SK-N-SH (cell line): ENCODE measurements at regions not wholly inside any gene's neighbourhood (a gene's known extent, or its start where the extent isn't known, plus 50 kb on each side); places are given as distances from the start of the nearest gene placed in this dataset.

Source experiments
- CTCF ChIA-PET: fragments of 300-600, 350-600 bp; formaldehyde crosslinking; extraction: SDS; loops from one replicate; lab custom pipeline; 2021; lab: Yijun Ruan, JAX
- POLR2A ChIA-PET: fragments of 350-600 bp; sonication (Branson Sonifier 250); formaldehyde crosslinking; extraction: SDS; loops from one replicate; lab custom pipeline; 2020; ENCODE audit warnings: antibody characterized with exemption, inconsistent platforms; lab: Yijun Ruan, JAX
- DNase-seq: peaks from one replicate; pipeline ENCODE4 v3.0.0; 2012
- H2AFZ ChIP-seq: fragments of 200-600 bp; sonication (generic); 2 replicates; pipeline ENCODE4 v1.8.1; 2016; ENCODE audit warnings: antibody characterized with exemption, mild to moderate bottlenecking, low read depth
- H3F3A ChIP-seq: fragments of 200-600 bp; sonication (generic); replicated peaks from 2 replicates; pipeline ENCODE3; 2016; ENCODE audit warnings: antibody characterized with exemption, mild to moderate bottlenecking; ENCODE audit not compliant: insufficient read depth
- H3K27ac ChIP-seq, 2 experiments: fragments of 200-500 bp in 1 of 2; fragments of 200-600 bp in 1 of 2; sonication (Bioruptor generic) in 1 of 2; sonication (generic), shearing (Covaris generic) in 1 of 2; 2 replicates each; pipeline versions ENCODE4 v1.5.1 to v1.6.1; 2014 to 2016; ENCODE audit warnings: low read depth in 2 of 2, inconsistent platforms in 1 of 2, low read length in 1 of 2, mild to moderate bottlenecking in 1 of 2, mixed read lengths in 1 of 2
- H3K27me3 ChIP-seq: fragments of 200-600 bp; sonication (generic), shearing (Covaris generic); 2 replicates; pipeline ENCODE4 v1.6.1; 2016; ENCODE audit warnings: mixed run types; ENCODE audit not compliant: insufficient read depth
- H3K36me3 ChIP-seq, 2 experiments: fragments of 200-500 bp in 1 of 2; fragments of 200-600 bp in 1 of 2; sonication (Bioruptor generic) in 1 of 2; sonication (generic) in 1 of 2; replicated peaks in 1 of 2; 2 replicates each; pipeline versions ENCODE3 to v1.5.1; 2014 to 2016; ENCODE audit warnings: low read length in 1 of 2, mild to moderate bottlenecking in 1 of 2; ENCODE audit not compliant: insufficient read depth in 2 of 2, control insufficient read depth in 1 of 2
- H3K4me1 ChIP-seq, 2 experiments: fragments of 200-500 bp in 1 of 2; fragments of 200-600 bp in 1 of 2; sonication (Bioruptor generic) in 1 of 2; sonication (generic), shearing (Covaris generic) in 1 of 2; 2 replicates each; pipeline versions ENCODE4 v1.5.1 to v1.6.1; 2014 to 2016; ENCODE audit warnings: low read depth in 1 of 2, low read length in 1 of 2, mixed run types in 1 of 2; ENCODE audit not compliant: insufficient read depth in 2 of 2, control insufficient read depth in 1 of 2
- H3K4me2 ChIP-seq: fragments of 200-600 bp; sonication (generic), shearing (Covaris generic); 2 replicates; pipeline ENCODE4 v1.6.1; 2017; ENCODE audit warnings: mixed run types
- H3K4me3 ChIP-seq, 2 experiments: fragments of 200-500 bp in 1 of 2; fragments of 200-600 bp in 1 of 2; sonication (Bioruptor generic) in 1 of 2; sonication (generic), shearing (Covaris generic) in 1 of 2; 2 replicates each; pipeline versions ENCODE4 v1.5.1 to v1.8.1; 2014 to 2016; ENCODE audit warnings: low read depth in 2 of 2, inconsistent platforms in 1 of 2, low read length in 1 of 2, mild to moderate bottlenecking in 1 of 2, mixed read lengths in 1 of 2, moderate library complexity in 1 of 2
- H3K79me2 ChIP-seq: fragments of 200-600 bp; sonication (generic); 2 replicates; pipeline ENCODE4 v1.8.1; 2017; ENCODE audit warnings: mild to moderate bottlenecking; ENCODE audit not compliant: insufficient read depth
- H3K9ac ChIP-seq: fragments of 200-600 bp; sonication (generic); 2 replicates; pipeline ENCODE4 v1.6.1; 2017; ENCODE audit warnings: mixed run types
- H3K9me2 ChIP-seq: fragments of 200-600 bp; sonication (generic); 2 replicates; pipeline ENCODE4 v1.6.1; 2017; ENCODE audit warnings: mixed run types
- H3K9me3 ChIP-seq: fragments of 200-600 bp; sonication (generic); 2 replicates; pipeline ENCODE4 v1.6.1; 2017; ENCODE audit warnings: mixed run types, mild to moderate bottlenecking, moderate library complexity
- H4K20me1 ChIP-seq: fragments of 200-600 bp; sonication (generic); 2 replicates; pipeline ENCODE4 v1.6.1; 2017; ENCODE audit warnings: mild to moderate bottlenecking, mixed run types; ENCODE audit not compliant: insufficient read depth
- CHD2 ChIP-seq: fragments of 150-350 bp; IDR thresholded peaks from 2 replicates; pipeline ENCODE4 v1.6.1; 2018; ENCODE audit warnings: low read length; ENCODE audit not compliant: partially characterized antibody
- ELF1 ChIP-seq: IDR thresholded peaks from 2 replicates; pipeline ENCODE4 v1.4.0; 2012
- EP300 ChIP-seq, 2 experiments: IDR thresholded peaks; 2 replicates each; pipeline versions ENCODE4 v1.4.0 to v1.6.1; 2012; ENCODE audit warnings: borderline replicate concordance in 1 of 2, low read depth in 1 of 2, low read length in 1 of 2
- EZH2phosphoT487 ChIP-seq: fragments of 200-600 bp; sonication (generic); IDR thresholded peaks from 2 replicates; pipeline ENCODE4 v1.6.1; 2017; ENCODE audit warnings: low read depth, mixed run types, mild to moderate bottlenecking, antibody characterized with exemption, moderate library complexity, borderline replicate concordance
- FOXM1 ChIP-seq: IDR thresholded peaks from 2 replicates; pipeline ENCODE4 v1.4.0; 2012; ENCODE audit warnings: low read depth, mild to moderate bottlenecking
- MXI1 ChIP-seq: IDR thresholded peaks from 2 replicates; pipeline ENCODE4 v1.6.1; 2012; ENCODE audit warnings: mild to moderate bottlenecking, low read depth, low read length, improper control_type of control experiment
- POLR2AphosphoS5 ChIP-seq: IDR thresholded peaks from 2 replicates; pipeline ENCODE4 v1.6.1; 2012; ENCODE audit warnings: low read depth, low read length
- RCOR1 ChIP-seq: fragments of 150-350 bp; IDR thresholded peaks from 2 replicates; pipeline ENCODE4 v1.6.1; 2017; ENCODE audit warnings: antibody characterized with exemption, low read length
- REST ChIP-seq: IDR thresholded peaks from 2 replicates; pipeline ENCODE4 v1.6.1; 2012; ENCODE audit warnings: mild to moderate bottlenecking, low read depth, low read length, moderate library complexity
- TEAD4 ChIP-seq: IDR thresholded peaks from 2 replicates; pipeline ENCODE4 v1.4.0; 2012; ENCODE audit warnings: mild to moderate bottlenecking, borderline replicate concordance; ENCODE audit not compliant: insufficient read depth
- USF1 ChIP-seq: IDR thresholded peaks from 2 replicates; pipeline ENCODE4 v1.4.0; 2012; ENCODE audit warnings: low read depth, borderline replicate concordance
- USF2 ChIP-seq: fragments of 150-350 bp; IDR thresholded peaks from 2 replicates; pipeline ENCODE4 v1.6.1; 2017; ENCODE audit warnings: antibody characterized with exemption, low read length, low read depth, borderline replicate concordance
- YY1 ChIP-seq: IDR thresholded peaks from 2 replicates; pipeline ENCODE4 v1.4.0; 2012; ENCODE audit warnings: low read depth, mild to moderate bottlenecking
- WGBS: methylation state at CpG from one replicate; pipeline ENCODE4 v1.1.6; 2017; ENCODE audit warnings: low lambda C conversion rate; 5-methylcytosine and 5-hydroxymethylcytosine counted together
- TF ChIP-seq, protein P1 (sequence below): IDR thresholded peaks from 2 replicates; pipeline ENCODE4; 2012

GRCh38 chr12:56866493-56866892 lies 67.7 kb downstream of the SDR9C7 start:
- Histone ChIP-seq H3K27ac (no peak overlapping the region), H3K36me3 (no peaks in the 10 kb centered on the region), H3F3A (no peaks in the 10 kb centered on the region), H3K4me1 (no peaks in the 10 kb centered on the region), H3K4me2 (no peak overlapping the region), H4K20me1 (no peaks in the 10 kb centered on the region), H3K79me2 (no peaks in the 10 kb centered on the region), H3K9me3 (no peaks in the 10 kb centered on the region; the same call in 1 of the 2 replicates), H3K27me3 (no peaks in the 10 kb centered on the region), H2AFZ (no peak overlapping the region), H3K9me2 (no peaks in the 10 kb centered on the region), H3K9ac (no peak overlapping the region), H3K4me3 (no peak overlapping the region)
- POLR2A ChIA-PET: no interaction called here
- TF ChIP-seq, protein P1, sequence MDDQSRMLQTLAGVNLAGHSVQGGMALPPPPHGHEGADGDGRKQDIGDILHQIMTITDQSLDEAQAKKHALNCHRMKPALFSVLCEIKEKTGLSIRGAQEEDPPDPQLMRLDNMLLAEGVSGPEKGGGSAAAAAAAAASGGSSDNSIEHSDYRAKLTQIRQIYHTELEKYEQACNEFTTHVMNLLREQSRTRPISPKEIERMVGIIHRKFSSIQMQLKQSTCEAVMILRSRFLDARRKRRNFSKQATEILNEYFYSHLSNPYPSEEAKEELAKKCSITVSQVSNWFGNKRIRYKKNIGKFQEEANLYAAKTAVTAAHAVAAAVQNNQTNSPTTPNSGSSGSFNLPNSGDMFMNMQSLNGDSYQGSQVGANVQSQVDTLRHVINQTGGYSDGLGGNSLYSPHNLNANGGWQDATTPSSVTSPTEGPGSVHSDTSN: no peak
- no peak for TF ChIP-seq USF2
- no peak for TF ChIP-seq CHD2
- no peak for TF ChIP-seq TEAD4
- TF ChIP-seq EP300 (IDR thresholded peaks at IDR 0.05; ENCODE audit: borderline replicate concordance in 1 of 2, low read depth in 1 of 2, low read length in 1 of 2): no peak
- CTCF ChIA-PET: no interaction called here
- no peak for DNase-seq
- WGBS: 0% methylated on average over 1 of the region's 1 CpG

- Histone ChIP-seq H3K27ac (no peak overlapping the region), H3K4me2 (no peak overlapping the region), H3K79me2 (no peaks in the 10 kb centered on the region), H3K27me3 (no peaks in the 10 kb centered on the region), H3F3A (no peaks in the 10 kb centered on the region), H4K20me1 (no peaks in the 10 kb centered on the region), H3K9me2 (no peaks in the 10 kb centered on the region), H2AFZ (no peak overlapping the region), H3K9ac (no peak overlapping the region), H3K4me1 (no peaks in the 10 kb centered on the region), H3K4me3 (no peak overlapping the region), H3K36me3 (no peaks in the 10 kb centered on the region), H3K9me3 (no peaks in the 10 kb centered on the region; the same call in 1 of the 2 replicates)
- 21% methylated on average over 2 of the region's 2 CpGs for WGBS
- TF ChIP-seq FOXM1: no peak
- TF ChIP-seq ELF1: no peak
- TF ChIP-seq EZH2phosphoT487: no peak
- TF ChIP-seq USF1: no peak
- no peak for TF ChIP-seq MXI1
- TF ChIP-seq POLR2AphosphoS5: no peak
- TF ChIP-seq RCOR1: no peak
- no peak for TF ChIP-seq TEAD4
- TF ChIP-seq YY1: no peak
- no peak for TF ChIP-seq REST
- DNase-seq: no peak
- ChIA-PET CTCF (no interaction called here), POLR2A (no interaction called here)
Observed at GRCh38 chr12:56864318-56864717, 69.9 kb downstream of the SDR9C7 start.
